HG03378 (cell line): ENCODE measurements at regions not wholly inside any gene's neighbourhood (a gene's known extent, or its start where the extent isn't known, plus 50 kb on each side); places are given as distances from the start of the nearest gene placed in this dataset.
"Not testable (repeated sequence)": the region's sequence is repeated elsewhere in the genome, so short reads cannot be mapped to it uniquely, and the experiment has no call there.

Source experiments
- ATAC-seq: cut with Tn5 transposase; IDR thresholded peaks from one replicate; pipeline ENCODE4 v1.9.1; 2021; ENCODE audit warnings: mild to moderate bottlenecking, moderate library complexity; ENCODE audit not compliant: unreplicated experiment

GRCh38 chr6:23681743-23682142, 444.3 kb upstream of the NRSN1 start:
- no peak for ATAC-seq

DNA sequence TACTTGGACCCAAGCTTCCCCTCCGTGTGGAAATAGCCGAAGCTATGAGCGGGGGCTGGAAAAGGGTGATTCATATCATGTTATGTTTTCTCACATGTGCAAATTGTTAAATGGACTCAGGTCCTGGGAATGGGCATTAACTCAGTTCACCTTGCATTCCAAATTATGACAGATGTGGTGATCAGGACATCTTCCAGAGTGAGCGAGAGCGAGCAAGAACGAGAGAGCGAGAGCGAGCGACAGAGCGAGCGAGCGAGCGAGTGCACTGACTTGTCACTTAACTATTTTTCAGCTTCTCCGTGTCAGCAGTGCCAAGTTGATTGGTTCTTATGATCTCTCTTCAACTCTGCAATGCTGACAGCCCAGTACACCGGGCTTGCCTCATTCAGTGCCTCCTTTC, 437.4 kb upstream of the NRSN1 start:
- no peak for ATAC-seq

- no peak for ATAC-seq
These were observed 435.5 kb upstream of the NRSN1 start for GRCh38 chr6:23690453-23691049.

- no peak for ATAC-seq
These were observed 433.8 kb upstream of the NRSN1 start for GRCh38 chr6:23692184-23692583.

GRCh38 chr6:23696992-23697391, 429.0 kb upstream of the NRSN1 start:
- no peak for ATAC-seq

DNA sequence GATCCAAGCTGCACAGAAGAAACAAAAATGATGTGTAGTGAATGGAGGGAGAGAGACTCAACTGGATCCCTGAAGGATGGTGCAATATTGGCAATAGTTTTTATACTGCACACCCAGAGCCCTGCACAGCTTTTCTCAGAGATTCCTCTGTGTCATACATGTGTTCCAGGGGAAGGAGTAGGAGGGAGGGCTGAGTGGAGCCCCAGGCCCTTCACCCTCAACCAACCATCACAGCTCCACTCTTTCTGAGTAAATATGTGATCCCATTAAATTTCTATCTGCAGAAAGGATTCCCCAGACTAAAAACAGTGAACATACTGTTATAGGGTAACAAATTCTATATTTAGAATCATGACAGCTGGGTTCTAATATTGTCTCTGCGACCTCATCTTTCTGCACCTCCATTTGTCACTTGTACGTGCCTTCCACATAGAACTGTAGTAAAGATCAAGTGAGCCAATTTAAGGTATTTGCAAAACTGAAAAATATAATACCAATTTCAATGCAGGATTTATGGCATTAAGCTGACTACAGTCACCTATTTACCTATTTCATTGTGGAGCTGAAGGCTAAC, 421.4 kb upstream of the NRSN1 start:
- no peak for ATAC-seq

DNA sequence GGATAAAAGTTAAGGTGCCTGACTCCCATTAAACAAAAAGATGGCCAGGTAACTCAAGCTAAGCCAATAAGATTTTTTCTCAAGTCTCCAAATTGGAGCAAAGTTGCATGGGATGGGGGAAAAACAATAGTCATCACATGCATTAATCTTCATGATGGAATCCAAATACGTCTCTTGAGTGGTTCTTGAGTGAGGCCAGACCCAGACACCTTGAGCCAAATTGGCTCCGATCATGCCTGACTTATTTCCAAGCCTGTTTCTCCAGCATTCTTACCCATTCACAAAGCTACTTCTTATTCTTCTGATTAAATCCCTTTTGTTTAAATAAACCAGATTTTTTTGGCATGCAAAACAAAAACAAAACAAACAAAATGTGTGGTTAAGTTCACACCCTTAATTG, 420.3 kb upstream of the NRSN1 start:
- ATAC-seq = no peak

DNA sequence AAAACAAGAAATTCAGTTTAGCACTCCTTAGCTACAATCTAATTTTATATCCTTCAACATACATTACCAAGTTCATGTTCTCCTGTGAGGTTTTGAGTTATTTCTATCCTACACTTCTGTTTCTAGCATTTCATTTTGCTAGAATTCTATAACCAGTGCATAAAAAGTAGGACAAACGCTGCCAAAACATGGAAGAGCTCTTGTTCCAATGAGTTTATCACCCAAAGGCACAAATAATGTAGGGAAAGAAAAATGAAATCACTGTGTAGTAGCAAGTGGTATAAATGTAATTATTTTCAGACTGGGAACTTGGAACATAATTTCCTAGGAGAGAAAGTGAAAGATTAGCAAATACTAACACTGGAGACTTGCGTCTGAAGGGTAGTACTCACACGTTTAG, 413.3 kb upstream of the NRSN1 start:
- no peak for ATAC-seq

DNA sequence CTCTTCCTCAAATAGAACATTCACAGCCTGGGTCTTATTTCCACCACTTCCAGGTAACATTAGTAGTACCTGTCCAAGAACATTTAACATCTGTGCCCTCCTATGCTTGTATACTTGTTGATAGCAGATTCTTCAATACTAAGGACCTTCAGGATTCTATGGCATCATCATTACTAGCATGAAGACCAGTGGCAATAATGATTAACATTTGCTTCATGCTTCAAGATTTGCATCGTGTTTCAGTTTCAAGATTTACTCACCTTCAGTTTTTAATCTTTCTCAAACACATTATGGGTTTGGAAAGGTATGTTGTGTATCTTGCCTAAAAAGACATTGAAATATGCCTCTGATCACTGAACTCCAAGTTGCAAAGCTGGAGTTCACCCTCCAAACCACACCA, 412.8 kb upstream of the NRSN1 start:
- peak; percentile 73 for ATAC-seq

DNA sequence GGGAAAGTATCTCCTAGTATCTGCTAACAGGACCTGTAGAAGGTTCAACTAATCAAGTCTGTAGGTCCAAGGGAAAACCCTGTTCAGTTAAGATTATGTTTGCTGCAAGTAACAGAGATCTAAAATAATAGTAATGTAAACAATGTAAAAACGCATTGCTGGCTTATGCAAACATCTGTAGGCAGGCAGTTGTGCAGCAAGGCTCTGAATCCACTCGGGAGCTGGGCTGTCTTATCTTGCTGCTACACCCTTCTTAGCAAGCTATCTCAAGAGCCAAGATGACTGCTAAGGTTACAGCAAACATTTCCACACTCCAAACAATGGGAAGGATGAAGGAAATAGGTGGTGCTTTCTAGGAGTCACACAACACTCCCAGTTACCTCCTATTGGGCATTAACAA, 397.3 kb upstream of the NRSN1 start:
- ATAC-seq = no peak

DNA sequence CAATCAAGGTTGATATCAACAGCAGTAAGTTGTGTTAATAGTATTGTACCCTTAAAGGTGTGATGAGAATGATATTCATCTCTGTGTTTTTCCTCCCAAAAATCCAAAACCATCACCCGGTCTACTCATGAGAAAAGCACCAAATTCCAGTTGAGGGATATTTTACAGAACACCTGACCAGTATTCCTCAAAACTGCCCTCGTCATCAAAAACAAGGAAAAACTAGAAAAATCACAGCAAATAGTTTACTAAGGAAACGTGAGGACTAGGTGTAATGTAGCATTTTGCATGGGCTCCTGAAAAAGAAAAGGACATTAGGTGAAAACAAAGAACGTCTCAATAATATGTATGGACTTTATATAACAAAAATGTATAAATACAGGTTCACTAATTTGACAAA, 394.4 kb upstream of the NRSN1 start:
- no peak for ATAC-seq

- no peak for ATAC-seq
These were observed 393.5 kb upstream of the NRSN1 start for GRCh38 chr6:23732521-23732920.

- ATAC-seq = no peak
These were observed 390.9 kb upstream of the NRSN1 start for GRCh38 chr6:23735151-23735550.

DNA sequence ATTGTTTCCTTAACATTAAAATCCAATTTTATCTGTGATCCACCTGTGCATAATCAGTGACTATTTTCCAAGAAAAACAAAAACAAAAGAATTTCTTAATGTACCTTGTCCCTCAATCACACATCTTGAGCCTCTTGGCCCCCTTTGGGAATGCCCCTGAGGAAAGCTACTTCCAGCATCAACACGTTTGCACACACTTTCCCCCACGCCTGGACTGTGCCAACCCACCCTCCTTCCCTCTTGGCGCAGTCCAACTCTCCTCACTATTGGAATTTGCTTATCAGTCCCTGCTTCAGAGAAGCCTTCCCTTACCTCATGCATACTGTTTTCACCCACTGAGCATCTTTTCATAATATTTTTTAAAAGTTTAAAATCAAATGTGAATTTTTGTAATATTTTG, 389.4 kb upstream of the NRSN1 start:
- no peak for ATAC-seq

DNA sequence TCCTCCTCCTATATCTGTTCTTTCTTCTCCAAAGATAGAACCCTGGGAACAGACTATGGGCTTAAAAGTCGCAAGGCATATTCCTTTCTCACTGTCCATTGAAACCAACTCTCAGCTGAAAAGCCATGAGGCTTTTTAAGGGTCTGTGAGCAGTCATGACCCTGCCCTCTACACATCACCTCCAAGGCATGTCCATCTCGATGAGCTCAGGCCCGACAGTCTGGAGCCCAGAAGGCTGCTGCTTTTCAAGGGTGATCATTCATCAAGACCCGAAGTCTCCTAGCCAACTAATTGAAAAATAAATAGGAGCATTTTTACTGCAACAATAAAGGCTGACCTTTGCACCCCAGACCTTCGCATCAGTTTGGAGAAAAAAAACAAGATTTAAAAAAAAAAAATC, 378.8 kb upstream of the NRSN1 start:
- ATAC-seq = no peak

DNA sequence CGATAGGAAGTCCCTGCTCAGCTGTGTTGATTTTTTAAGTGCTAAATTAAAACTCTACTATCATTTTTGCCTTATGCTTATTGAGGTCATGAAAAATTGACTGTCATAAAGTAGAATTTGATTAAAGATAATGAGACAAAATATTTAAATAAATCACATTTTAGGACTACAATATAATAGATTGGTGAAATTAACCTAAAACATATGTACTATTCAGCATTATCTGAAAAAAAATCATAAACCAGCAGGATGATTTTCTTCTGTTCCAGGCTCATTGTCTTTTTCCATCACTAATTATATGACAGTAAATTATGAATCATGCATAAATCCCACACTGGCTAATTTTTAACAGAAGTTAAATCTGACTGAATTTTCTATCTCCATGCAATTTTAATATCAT, 373.6 kb upstream of the NRSN1 start:
- no peak for ATAC-seq

GRCh38 chr6:23754197-23754596, 371.8 kb upstream of the NRSN1 start:
- ATAC-seq = no peak

GRCh38 chr6:23775127-23775526, 350.9 kb upstream of the NRSN1 start:
- ATAC-seq = no peak

DNA sequence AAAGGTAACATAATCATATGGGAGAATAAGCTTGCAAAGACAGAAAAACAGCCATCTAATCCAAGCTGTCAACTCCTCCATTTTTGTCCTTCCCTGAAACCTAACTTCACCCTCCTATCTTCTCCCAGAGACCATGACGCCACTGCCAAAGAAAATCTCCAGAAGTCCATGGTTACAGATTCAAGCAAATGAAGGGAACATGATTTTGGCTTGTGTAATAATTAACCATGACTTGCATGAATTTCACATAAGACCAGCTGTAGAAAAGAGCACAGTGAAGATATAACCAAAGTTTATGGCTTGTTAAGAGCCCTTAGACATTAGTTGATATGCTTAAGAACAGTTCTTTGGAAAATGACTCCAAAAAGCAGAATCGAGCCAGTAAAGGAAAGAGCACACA, 342.1 kb upstream of the NRSN1 start:
- no peak for ATAC-seq

DNA sequence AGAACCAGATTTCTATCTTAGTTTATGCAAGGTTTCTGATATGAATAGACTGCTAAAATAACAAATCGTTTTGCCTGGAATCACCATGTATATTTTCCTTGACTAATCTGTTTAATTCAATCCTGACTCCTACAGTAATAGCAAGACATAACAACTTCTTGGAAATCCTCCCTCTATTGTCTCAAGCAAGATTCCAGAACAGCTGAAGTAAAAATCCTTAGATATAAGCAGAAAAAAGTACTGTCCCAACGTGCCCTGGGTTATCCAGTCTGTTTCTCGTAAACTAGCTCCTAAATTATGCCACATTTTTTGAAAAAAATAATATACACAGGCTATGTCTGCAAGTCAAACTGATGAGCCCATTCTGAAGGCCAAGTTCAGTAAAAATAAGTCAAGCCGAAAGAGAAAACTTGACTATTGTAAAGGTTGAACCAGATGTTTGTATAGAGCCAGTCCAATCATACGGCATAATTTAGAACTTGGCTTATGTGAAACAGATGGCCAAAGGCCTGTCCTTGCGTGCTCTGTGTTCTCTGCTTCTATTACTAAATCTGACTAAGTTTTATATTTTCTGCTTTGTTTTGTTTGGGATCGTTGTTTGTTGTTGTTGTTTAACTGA, 341.6 kb upstream of the NRSN1 start:
- ATAC-seq = no peak

GRCh38 chr6:23790756-23791155, 335.3 kb upstream of the NRSN1 start:
- ATAC-seq = no peak

- no peak for ATAC-seq
These were observed 329.0 kb upstream of the NRSN1 start for GRCh38 chr6:23797041-23797440.

GRCh38 chr6:23804289-23804688, 321.7 kb upstream of the NRSN1 start:
- ATAC-seq = not testable (repeated sequence)
